Esophagus squamous epithelium (tissue), 4 donors: ENCODE measurements at regions not wholly inside any gene's neighbourhood (a gene's known extent, or its start where the extent isn't known, plus 50 kb on each side); places are given as distances from the start of the nearest gene placed in this dataset.

Source experiments
- POLR2A ChIP-seq, 4 donors: fragments of 450-650 bp; IDR thresholded peaks; one replicate each; pipeline ENCODE4 v1.6.1; 2017; ENCODE audit warnings: antibody characterized with exemption in 4 of 4, mild to moderate bottlenecking in 4 of 4, moderate library complexity in 3 of 4
- TF ChIP-seq, protein P1 (sequence below), 6 experiments: fragments of 450-650 bp in 4 of 6; fragments of 200-600 bp in 2 of 6; sonication (generic) in 2 of 6; IDR thresholded peaks; one replicate each; pipeline ENCODE4 v1.5.1; 2016 to 2019; ENCODE audit warnings: antibody characterized with exemption in 6 of 6, mild to moderate bottlenecking in 4 of 6, moderate library complexity in 4 of 6

GRCh38 chr4:14066979-14067378 lies 439.5 kb upstream of the BOD1L1 start:
- TF ChIP-seq, protein P1, sequence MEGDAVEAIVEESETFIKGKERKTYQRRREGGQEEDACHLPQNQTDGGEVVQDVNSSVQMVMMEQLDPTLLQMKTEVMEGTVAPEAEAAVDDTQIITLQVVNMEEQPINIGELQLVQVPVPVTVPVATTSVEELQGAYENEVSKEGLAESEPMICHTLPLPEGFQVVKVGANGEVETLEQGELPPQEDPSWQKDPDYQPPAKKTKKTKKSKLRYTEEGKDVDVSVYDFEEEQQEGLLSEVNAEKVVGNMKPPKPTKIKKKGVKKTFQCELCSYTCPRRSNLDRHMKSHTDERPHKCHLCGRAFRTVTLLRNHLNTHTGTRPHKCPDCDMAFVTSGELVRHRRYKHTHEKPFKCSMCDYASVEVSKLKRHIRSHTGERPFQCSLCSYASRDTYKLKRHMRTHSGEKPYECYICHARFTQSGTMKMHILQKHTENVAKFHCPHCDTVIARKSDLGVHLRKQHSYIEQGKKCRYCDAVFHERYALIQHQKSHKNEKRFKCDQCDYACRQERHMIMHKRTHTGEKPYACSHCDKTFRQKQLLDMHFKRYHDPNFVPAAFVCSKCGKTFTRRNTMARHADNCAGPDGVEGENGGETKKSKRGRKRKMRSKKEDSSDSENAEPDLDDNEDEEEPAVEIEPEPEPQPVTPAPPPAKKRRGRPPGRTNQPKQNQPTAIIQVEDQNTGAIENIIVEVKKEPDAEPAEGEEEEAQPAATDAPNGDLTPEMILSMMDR (IDR thresholded peaks at IDR 0.05): no peak
- TF ChIP-seq POLR2A (IDR thresholded peaks at IDR 0.05): no peak
